Brain pericyte (primary cell): ENCODE measurements at regions not wholly inside any gene's neighbourhood (a gene's known extent, or its start where the extent isn't known, plus 50 kb on each side); places are given as distances from the start of the nearest gene placed in this dataset.

ENCODE experiments used
- DNase-seq: peaks from one replicate; pipeline ENCODE4 v3.0.0-alpha.2; 2012; ENCODE audit warnings: low read depth, low spot score

GRCh38 chr21:19236209-19236608 lies 832.6 kb upstream of the TMPRSS15 start:
- no peak for DNase-seq

GRCh38 chr21:19237608-19238007 lies 834.0 kb upstream of the TMPRSS15 start:
- DNase-seq = no peak

- DNase-seq = no peak
Measured at GRCh38 chr21:19239696-19240095, 836.1 kb upstream of the TMPRSS15 start.

GRCh38 chr21:19244502-19245187 lies 841.1 kb upstream of the TMPRSS15 start:
- no peak for DNase-seq

GRCh38 chr21:19245188-19245580 lies 841.6 kb upstream of the TMPRSS15 start:
- DNase-seq = no peak

- no peak for DNase-seq
Measured at GRCh38 chr21:19246018-19246417, 842.4 kb upstream of the TMPRSS15 start.

GRCh38 chr21:19256934-19257660 lies 853.5 kb upstream of the TMPRSS15 start:
- DNase-seq = no peak

- DNase-seq = no peak
Measured at GRCh38 chr21:19261731-19262376, 858.3 kb upstream of the TMPRSS15 start.

- no peak for DNase-seq
Measured at GRCh38 chr21:19266636-19267035, 863.1 kb upstream of the TMPRSS15 start.

- DNase-seq = no peak
Measured at GRCh38 chr21:19268686-19269085, 865.1 kb upstream of the TMPRSS15 start.

- DNase-seq = no peak
Measured at GRCh38 chr21:19275065-19275464, 871.5 kb upstream of the TMPRSS15 start.

- no peak for DNase-seq
Measured at GRCh38 chr21:19276665-19277064, 873.1 kb upstream of the TMPRSS15 start.

GRCh38 chr21:19286876-19287275 lies 883.3 kb upstream of the TMPRSS15 start:
- no peak for DNase-seq

- DNase-seq = no peak
Measured at GRCh38 chr21:19290328-19290727, 886.7 kb upstream of the TMPRSS15 start.

- DNase-seq = no peak
Measured at GRCh38 chr21:19320291-19320690, 916.7 kb upstream of the TMPRSS15 start.

GRCh38 chr21:19321688-19322087 lies 918.1 kb upstream of the TMPRSS15 start:
- DNase-seq = no peak

GRCh38 chr21:19322360-19322759 lies 918.8 kb upstream of the TMPRSS15 start:
- no peak for DNase-seq

- no peak for DNase-seq
Measured at GRCh38 chr21:19326531-19327319, 923.1 kb upstream of the TMPRSS15 start.

GRCh38 chr21:19328954-19329353 lies 925.4 kb upstream of the TMPRSS15 start:
- no peak for DNase-seq

GRCh38 chr21:19340303-19340702 lies 936.7 kb upstream of the TMPRSS15 start:
- DNase-seq = no peak

GRCh38 chr21:19340954-19341353 lies 937.4 kb upstream of the TMPRSS15 start:
- DNase-seq = no peak

GRCh38 chr21:19343711-19344110 lies 940.1 kb upstream of the TMPRSS15 start:
- DNase-seq = no peak
